ENCODE measurements at regions not wholly inside any gene's neighbourhood (a gene's known extent, or its start where the extent isn't known, plus 50 kb on each side); places are given as distances from the start of the nearest gene placed in this dataset.

DNA sequence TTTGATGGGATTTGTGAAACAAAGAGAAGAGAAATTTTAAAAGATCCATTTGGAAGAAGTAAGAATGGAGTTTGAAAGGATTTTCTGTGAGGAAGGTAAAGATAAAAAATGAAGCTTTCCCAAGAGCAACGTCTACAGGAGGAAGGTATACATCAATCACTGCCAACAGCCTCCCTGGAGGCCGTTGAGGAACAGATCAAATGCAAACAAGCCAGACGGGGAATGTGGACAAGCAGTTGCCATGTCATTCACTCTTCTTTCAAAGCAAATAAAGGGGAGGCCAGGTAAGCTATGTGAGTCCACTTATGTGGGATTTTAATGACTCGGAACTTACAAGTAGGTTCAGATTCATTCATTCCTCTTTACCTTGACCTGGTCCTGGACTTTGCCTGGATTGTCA, 1020.5 kb upstream of the AGA start:
- no peaks in the 10 kb centered on the region for H3K27me3 Mint-ChIP-seq
- Histone ChIP-seq H3K4me1 (ENCODE audit: control insufficient read depth in 1 of 2, extremely low read depth in 1 of 2, insufficient read depth in 2 of 2, low read length in 2 of 2) (no peaks in the 10 kb centered on the region), H3K27ac (ENCODE audit: low read length) (no peak overlapping the region), H3K9me3 (no peaks in the 10 kb centered on the region), H3K36me3 (ENCODE audit: control insufficient read depth in 2 of 2, extremely low read depth in 1 of 2, insufficient read depth in 1 of 2, low read length in 1 of 2) (no peaks in the 10 kb centered on the region), H3K4me3 (ENCODE audit: control insufficient read depth in 1 of 2, extremely low read depth in 1 of 2, low read length in 1 of 2) (no peak overlapping the region), H3K27me3 (replicated peaks in 1 of 2; ENCODE audit: control insufficient read depth in 2 of 2, extremely low read depth in 1 of 2, insufficient read depth in 2 of 2, low read length in 1 of 2) (no peaks in the 10 kb centered on the region)
- DNase-seq, result no peak
- no peak for ATAC-seq (replicated peaks in 1 of 4)
- ChIA-PET POLR2A (no interaction called here), CTCF (no interaction called here)
- no peak overlapping the region for H3K27ac Mint-ChIP-seq
- no peak overlapping the region for H3K4me3 Mint-ChIP-seq
- WGBS (ENCODE audit: insufficient coverage), result 40% methylated on average over 1 of the region's 4 CpGs
- H3K9me3 Mint-ChIP-seq, result peaks cover 6 to 11% (median 7%) of the 10 kb centered on the region in 3 donors
- H3K36me3 Mint-ChIP-seq, result no peaks in the 10 kb centered on the region
- no peaks in the 10 kb centered on the region for H3K4me1 Mint-ChIP-seq

DNA sequence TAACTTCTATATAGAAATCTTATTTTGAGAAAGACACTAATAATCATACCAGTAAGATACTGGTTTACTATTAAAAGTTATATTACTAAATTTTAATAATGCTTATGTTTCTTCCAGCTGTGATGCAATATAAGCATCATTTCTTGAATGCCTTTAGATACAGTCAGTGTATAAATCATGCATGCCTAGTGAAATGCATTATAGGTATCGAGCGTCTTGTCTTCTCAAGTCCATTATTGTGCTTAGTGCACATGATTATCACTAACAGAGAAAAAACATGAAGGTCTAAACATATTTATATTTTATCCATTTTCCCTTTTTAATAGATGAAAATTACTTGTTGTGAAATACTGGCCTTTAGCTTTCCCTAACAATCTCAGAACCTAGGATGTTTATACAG, 1021.5 kb upstream of the AGA start:
- DNase-seq, result no peak
- no peak for ATAC-seq (replicated peaks in 1 of 4)
- ChIA-PET POLR2A (interaction anchor here (0.6 kb wide), 2 partner anchors 205 to 616 kb away, joined by 4 to 5 read pairs; no protein-coding TSS in a partner anchor), CTCF (no interaction called here)
- no peaks in the 10 kb centered on the region for H3K4me1 ChIP-seq (ENCODE audit: control insufficient read depth in 1 of 2, extremely low read depth in 1 of 2, insufficient read depth in 2 of 2, low read length in 2 of 2)
- H3K9me3 ChIP-seq, result no peaks in the 10 kb centered on the region
- no peaks in the 10 kb centered on the region for H3K27me3 ChIP-seq (replicated peaks in 1 of 2; ENCODE audit: control insufficient read depth in 2 of 2, extremely low read depth in 1 of 2, insufficient read depth in 2 of 2, low read length in 1 of 2)
- Mint-ChIP-seq H3K9me3 (peaks cover 8 to 11% (median 10%) of the 10 kb centered on the region in 3 donors), H3K4me3 (no peak overlapping the region), H3K27ac (no peak overlapping the region), H3K27me3 (no peaks in the 10 kb centered on the region), H3K36me3 (no peaks in the 10 kb centered on the region), H3K4me1 (no peaks in the 10 kb centered on the region)
- WGBS (ENCODE audit: insufficient coverage), result no CpG with 5 or more reads among the region's 2 CpGs
- no peak overlapping the region for H3K4me3 ChIP-seq (ENCODE audit: control insufficient read depth in 1 of 2, extremely low read depth in 1 of 2, low read length in 1 of 2)
- no peaks in the 10 kb centered on the region for H3K36me3 ChIP-seq (ENCODE audit: control insufficient read depth in 2 of 2, extremely low read depth in 1 of 2, insufficient read depth in 1 of 2, low read length in 1 of 2)
- H3K27ac ChIP-seq (ENCODE audit: low read length), result no peak overlapping the region

DNA sequence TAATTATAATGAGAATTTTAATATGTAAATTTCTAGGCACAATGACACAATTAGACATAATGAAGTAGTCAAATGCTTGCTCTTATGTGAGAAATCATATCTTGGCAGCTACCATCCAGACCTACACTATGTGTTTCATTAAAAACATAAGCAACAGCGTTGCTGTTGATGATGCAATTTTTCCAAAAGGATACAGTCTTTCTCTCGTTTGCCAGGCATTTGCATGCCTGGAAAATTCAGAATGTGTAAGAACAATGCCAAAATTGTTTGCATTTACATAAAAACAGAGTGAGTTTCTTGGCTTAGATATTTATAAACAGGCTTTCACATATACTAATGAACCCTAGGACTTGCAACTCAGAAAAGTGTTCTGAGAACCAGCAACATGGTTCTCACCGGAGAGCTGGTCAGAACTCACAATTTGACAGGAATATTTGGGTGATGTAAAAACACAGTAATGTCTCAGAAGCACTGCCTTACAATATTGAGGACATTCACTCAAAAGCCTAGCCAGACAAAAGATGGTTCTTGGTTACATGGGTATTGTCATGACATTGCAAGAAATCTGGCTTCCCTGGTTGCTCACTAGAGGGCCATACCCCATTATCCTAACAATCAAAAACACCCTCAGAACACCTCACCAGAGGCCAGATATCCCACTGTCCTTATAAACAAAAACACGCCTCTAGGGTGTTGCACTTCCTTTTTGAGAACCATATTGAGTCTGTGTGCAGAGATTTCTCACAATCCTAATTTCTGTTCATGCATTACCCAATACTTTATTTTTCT, 1029.0 kb upstream of the AGA start:
- no peak for DNase-seq
- no peaks in the 10 kb centered on the region for H3K36me3 ChIP-seq (ENCODE audit: control insufficient read depth in 2 of 2, extremely low read depth in 1 of 2, insufficient read depth in 1 of 2, low read length in 1 of 2)
- ChIA-PET CTCF (no interaction called here), POLR2A (no interaction called here)
- Mint-ChIP-seq H3K4me1 (no peaks in the 10 kb centered on the region), H3K9me3 (peaks cover 7 to 10% (median 9%) of the 10 kb centered on the region in 3 donors), H3K27ac (no peak overlapping the region), H3K4me3 (no peak overlapping the region), H3K36me3 (no peaks in the 10 kb centered on the region), H3K27me3 (no peaks in the 10 kb centered on the region)
- H3K27me3 ChIP-seq (replicated peaks in 1 of 2; ENCODE audit: control insufficient read depth in 2 of 2, extremely low read depth in 1 of 2, insufficient read depth in 2 of 2, low read length in 1 of 2), result no peaks in the 10 kb centered on the region
- H3K27ac ChIP-seq (ENCODE audit: low read length), result no peak overlapping the region
- H3K9me3 ChIP-seq, result no peaks in the 10 kb centered on the region
- no CpG with 5 or more reads among the region's 4 CpGs for WGBS (ENCODE audit: insufficient coverage)
- no peaks in the 10 kb centered on the region for H3K4me1 ChIP-seq (ENCODE audit: control insufficient read depth in 1 of 2, extremely low read depth in 1 of 2, insufficient read depth in 2 of 2, low read length in 2 of 2)
- H3K4me3 ChIP-seq (ENCODE audit: control insufficient read depth in 1 of 2, extremely low read depth in 1 of 2, low read length in 1 of 2), result no peak overlapping the region
- ATAC-seq (replicated peaks in 1 of 4), result no peak

DNA sequence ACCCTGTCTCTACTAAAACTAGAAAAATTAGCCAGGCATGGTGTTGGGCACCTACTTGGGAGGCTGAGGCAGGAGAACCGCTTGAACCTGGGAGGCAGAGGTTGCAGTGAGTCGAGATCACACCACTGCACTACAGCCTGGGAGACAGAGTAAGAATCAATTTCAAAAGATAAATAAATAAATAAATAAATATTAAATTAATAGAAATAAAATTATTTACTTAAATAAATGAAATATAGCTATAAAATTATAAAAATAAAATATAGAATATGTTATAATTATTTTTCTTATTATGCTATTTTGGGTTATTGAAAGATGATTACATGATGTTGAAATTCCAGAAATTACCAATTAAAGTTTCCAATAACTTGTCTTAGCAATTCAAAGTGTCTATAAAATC, 1029.8 kb upstream of the AGA start:
- no peak overlapping the region for H3K27ac Mint-ChIP-seq
- no peak overlapping the region for H3K27ac ChIP-seq (ENCODE audit: low read length)
- H3K9me3 ChIP-seq, result no peaks in the 10 kb centered on the region
- no peak overlapping the region for H3K4me3 Mint-ChIP-seq
- no peaks in the 10 kb centered on the region for H3K4me1 ChIP-seq (ENCODE audit: control insufficient read depth in 1 of 2, extremely low read depth in 1 of 2, insufficient read depth in 2 of 2, low read length in 2 of 2)
- no peak for ATAC-seq (replicated peaks in 1 of 4)
- POLR2A ChIA-PET, result interaction anchor here in 1 of 2 donors (0.6 kb wide), 1 partner anchor 163 kb away, joined by 4 read pairs; no protein-coding TSS in a partner anchor
- WGBS (ENCODE audit: insufficient coverage), result no CpG with 5 or more reads among the region's 2 CpGs
- H3K4me1 Mint-ChIP-seq, result no peaks in the 10 kb centered on the region
- H3K4me3 ChIP-seq (ENCODE audit: control insufficient read depth in 1 of 2, extremely low read depth in 1 of 2, low read length in 1 of 2), result no peak overlapping the region
- no peak for DNase-seq
- CTCF ChIA-PET, result no interaction called here
- H3K9me3 Mint-ChIP-seq, result peaks cover 7 to 10% (median 9%) of the 10 kb centered on the region in 3 donors
- H3K36me3 ChIP-seq (ENCODE audit: control insufficient read depth in 2 of 2, extremely low read depth in 1 of 2, insufficient read depth in 1 of 2, low read length in 1 of 2), result no peaks in the 10 kb centered on the region
- no peaks in the 10 kb centered on the region for H3K27me3 Mint-ChIP-seq
- H3K27me3 ChIP-seq (replicated peaks in 1 of 2; ENCODE audit: control insufficient read depth in 2 of 2, extremely low read depth in 1 of 2, insufficient read depth in 2 of 2, low read length in 1 of 2), result no peaks in the 10 kb centered on the region
- H3K36me3 Mint-ChIP-seq, result no peaks in the 10 kb centered on the region

DNA sequence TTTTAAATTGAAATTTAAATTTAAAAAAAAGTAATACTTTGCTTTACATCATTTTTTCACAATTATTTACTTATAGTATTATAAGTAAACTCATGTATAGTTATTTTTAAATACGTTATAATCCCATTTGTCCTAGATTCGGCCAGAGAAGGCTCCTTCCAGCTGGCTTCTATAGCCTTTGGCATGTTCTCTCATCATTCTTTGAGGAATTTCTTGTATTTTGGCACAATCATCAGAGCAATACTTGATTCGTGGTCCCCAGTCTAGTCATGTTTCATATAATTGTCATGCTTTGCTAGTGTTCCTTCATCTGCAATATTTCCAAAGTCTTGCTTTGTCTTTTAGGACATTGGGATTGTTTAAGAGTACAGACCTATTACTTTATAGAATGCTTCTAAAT, 1037.9 kb upstream of the AGA start:
- Histone ChIP-seq H3K9me3 (no peaks in the 10 kb centered on the region), H3K36me3 (ENCODE audit: control insufficient read depth in 2 of 2, extremely low read depth in 1 of 2, insufficient read depth in 1 of 2, low read length in 1 of 2) (no peaks in the 10 kb centered on the region), H3K27ac (ENCODE audit: low read length) (no peak overlapping the region), H3K27me3 (replicated peaks in 1 of 2; ENCODE audit: control insufficient read depth in 2 of 2, extremely low read depth in 1 of 2, insufficient read depth in 2 of 2, low read length in 1 of 2) (no peaks in the 10 kb centered on the region), H3K4me3 (ENCODE audit: control insufficient read depth in 1 of 2, extremely low read depth in 1 of 2, low read length in 1 of 2) (no peak overlapping the region), H3K4me1 (ENCODE audit: control insufficient read depth in 1 of 2, extremely low read depth in 1 of 2, insufficient read depth in 2 of 2, low read length in 2 of 2) (no peaks in the 10 kb centered on the region)
- H3K36me3 Mint-ChIP-seq, result no peaks in the 10 kb centered on the region
- 100% methylated on average over 1 of the region's 3 CpGs for WGBS (ENCODE audit: insufficient coverage)
- ChIA-PET POLR2A (no interaction called here), CTCF (no interaction called here)
- H3K27ac Mint-ChIP-seq, result no peak overlapping the region
- ATAC-seq (replicated peaks in 1 of 4), result no peak
- H3K4me3 Mint-ChIP-seq, result no peak overlapping the region
- H3K27me3 Mint-ChIP-seq, result no peaks in the 10 kb centered on the region
- H3K4me1 Mint-ChIP-seq, result no peaks in the 10 kb centered on the region
- peaks cover 0 to 7% (median 0%) of the 10 kb centered on the region in 3 donors for H3K9me3 Mint-ChIP-seq
- no peak for DNase-seq

DNA sequence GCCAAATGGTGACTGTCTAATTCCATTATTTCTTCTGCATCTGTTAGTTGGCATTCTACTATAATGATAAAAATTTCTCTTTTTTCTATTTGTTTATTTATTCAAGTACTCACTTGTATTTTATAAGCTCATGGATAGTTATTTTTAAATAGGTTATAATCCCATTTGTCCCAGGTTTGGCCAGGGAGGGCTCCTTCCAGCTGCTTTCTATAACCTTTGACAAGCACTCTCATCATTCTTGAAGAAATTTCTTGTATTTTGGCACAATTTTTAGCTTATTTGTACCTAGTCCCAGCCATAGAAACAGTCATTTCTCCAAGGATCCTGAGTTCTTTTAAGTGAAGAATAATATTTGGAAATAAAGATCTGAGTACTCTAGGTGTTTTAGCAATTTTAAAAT, 1038.6 kb upstream of the AGA start:
- no peak for DNase-seq
- H3K4me1 Mint-ChIP-seq, result no peaks in the 10 kb centered on the region
- no peaks in the 10 kb centered on the region for H3K36me3 Mint-ChIP-seq
- H3K27me3 ChIP-seq (replicated peaks in 1 of 2; ENCODE audit: control insufficient read depth in 2 of 2, extremely low read depth in 1 of 2, insufficient read depth in 2 of 2, low read length in 1 of 2), result no peaks in the 10 kb centered on the region
- no peaks in the 10 kb centered on the region for H3K4me1 ChIP-seq (ENCODE audit: control insufficient read depth in 1 of 2, extremely low read depth in 1 of 2, insufficient read depth in 2 of 2, low read length in 2 of 2)
- POLR2A ChIA-PET, result no interaction called here
- ATAC-seq (replicated peaks in 1 of 4), result no peak
- H3K27ac Mint-ChIP-seq, result no peak overlapping the region
- CTCF ChIA-PET, result no interaction called here
- no peak overlapping the region for H3K4me3 ChIP-seq (ENCODE audit: control insufficient read depth in 1 of 2, extremely low read depth in 1 of 2, low read length in 1 of 2)
- H3K4me3 Mint-ChIP-seq, result no peak overlapping the region
- H3K9me3 ChIP-seq, result no peaks in the 10 kb centered on the region
- H3K9me3 Mint-ChIP-seq, result peaks cover 0 to 11% (median 0%) of the 10 kb centered on the region in 3 donors
- no peaks in the 10 kb centered on the region for H3K36me3 ChIP-seq (ENCODE audit: control insufficient read depth in 2 of 2, extremely low read depth in 1 of 2, insufficient read depth in 1 of 2, low read length in 1 of 2)
- H3K27ac ChIP-seq (ENCODE audit: low read length), result no peak overlapping the region
- no peaks in the 10 kb centered on the region for H3K27me3 Mint-ChIP-seq

DNA sequence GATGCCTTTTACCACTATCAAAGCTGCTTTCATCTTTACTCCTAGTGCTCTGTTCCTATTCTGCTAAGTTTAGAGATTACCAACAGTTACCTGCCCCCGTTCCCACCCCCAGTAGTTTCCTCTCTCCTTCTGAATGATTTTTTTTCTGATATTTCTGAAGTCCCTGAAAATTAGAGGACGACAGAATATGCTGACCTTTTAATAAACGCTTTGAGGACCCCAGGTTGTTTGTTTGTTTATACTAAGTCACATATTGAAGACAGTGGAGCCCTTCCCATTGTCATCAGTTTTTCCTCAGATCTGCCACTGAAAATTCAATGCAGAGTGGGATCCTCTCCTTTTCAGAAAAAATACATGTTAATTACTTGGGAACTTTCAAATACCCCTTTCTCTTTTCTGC, 1039.3 kb upstream of the AGA start:
- CTCF ChIA-PET, result no interaction called here
- Mint-ChIP-seq H3K4me3 (no peak overlapping the region), H3K4me1 (no peaks in the 10 kb centered on the region), H3K27ac (no peak overlapping the region), H3K27me3 (no peaks in the 10 kb centered on the region), H3K9me3 (peaks cover 0 to 11% (median 0%) of the 10 kb centered on the region in 3 donors), H3K36me3 (no peaks in the 10 kb centered on the region)
- ATAC-seq (replicated peaks in 1 of 4) (no peak), DNase-seq (no peak)
- Histone ChIP-seq H3K4me1 (ENCODE audit: control insufficient read depth in 1 of 2, extremely low read depth in 1 of 2, insufficient read depth in 2 of 2, low read length in 2 of 2) (no peaks in the 10 kb centered on the region), H3K9me3 (no peaks in the 10 kb centered on the region), H3K27me3 (replicated peaks in 1 of 2; ENCODE audit: control insufficient read depth in 2 of 2, extremely low read depth in 1 of 2, insufficient read depth in 2 of 2, low read length in 1 of 2) (no peaks in the 10 kb centered on the region), H3K4me3 (ENCODE audit: control insufficient read depth in 1 of 2, extremely low read depth in 1 of 2, low read length in 1 of 2) (no peak overlapping the region), H3K27ac (ENCODE audit: low read length) (no peak overlapping the region), H3K36me3 (ENCODE audit: control insufficient read depth in 2 of 2, extremely low read depth in 1 of 2, insufficient read depth in 1 of 2, low read length in 1 of 2) (no peaks in the 10 kb centered on the region)
- POLR2A ChIA-PET, result no interaction called here
- no CpG with 5 or more reads among the region's 3 CpGs for WGBS (ENCODE audit: insufficient coverage)
